GM19238 (cell line): ENCODE measurements at regions not wholly inside any gene's neighbourhood (a gene's known extent, or its start where the extent isn't known, plus 50 kb on each side); places are given as distances from the start of the nearest gene placed in this dataset.

Experiments
- DNase-seq: peaks from one replicate; pipeline ENCODE4 v3.0.0; 2011; ENCODE audit warnings: low spot score; ENCODE audit not compliant: insufficient read length

DNA sequence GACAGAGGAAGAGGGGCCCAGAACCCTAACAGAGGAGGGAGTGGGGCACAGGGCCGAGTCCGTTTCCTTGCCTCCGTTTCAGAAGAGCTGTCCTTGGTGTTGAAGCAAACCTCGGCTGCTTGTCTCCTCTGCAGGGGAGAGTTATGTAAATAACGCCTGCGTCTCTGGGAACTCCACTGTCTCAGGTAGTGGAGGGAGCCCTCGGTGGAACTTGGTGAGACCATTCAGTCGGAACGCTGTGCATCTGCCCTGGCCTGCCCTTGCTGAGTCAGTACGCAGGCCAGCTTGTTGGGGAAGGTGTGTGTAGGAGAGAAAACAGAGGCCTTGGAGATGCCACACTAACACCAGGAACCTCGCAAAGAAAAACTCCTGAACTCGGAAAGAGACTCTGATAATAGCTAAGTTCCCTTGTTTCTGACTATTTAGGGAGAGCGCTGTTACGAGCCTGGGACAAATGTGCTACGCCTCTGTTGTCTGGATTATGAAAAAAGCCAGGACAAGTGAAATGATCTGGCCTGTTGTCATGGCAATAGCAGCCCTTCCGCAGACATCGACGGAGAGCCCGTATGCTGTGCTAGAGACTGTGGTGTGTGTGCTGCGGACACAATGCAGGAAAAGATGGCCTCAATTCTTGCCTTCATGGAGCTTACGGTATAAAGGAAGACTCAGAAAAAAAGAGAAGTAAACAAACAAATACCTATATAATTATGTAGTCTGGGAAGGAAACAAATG, 94.6 kb upstream of the AKT3 start:
- no peak for DNase-seq

GRCh38 chr1:243943671-243944428, 93.8 kb upstream of the AKT3 start:
- DNase-seq: no peak

DNA sequence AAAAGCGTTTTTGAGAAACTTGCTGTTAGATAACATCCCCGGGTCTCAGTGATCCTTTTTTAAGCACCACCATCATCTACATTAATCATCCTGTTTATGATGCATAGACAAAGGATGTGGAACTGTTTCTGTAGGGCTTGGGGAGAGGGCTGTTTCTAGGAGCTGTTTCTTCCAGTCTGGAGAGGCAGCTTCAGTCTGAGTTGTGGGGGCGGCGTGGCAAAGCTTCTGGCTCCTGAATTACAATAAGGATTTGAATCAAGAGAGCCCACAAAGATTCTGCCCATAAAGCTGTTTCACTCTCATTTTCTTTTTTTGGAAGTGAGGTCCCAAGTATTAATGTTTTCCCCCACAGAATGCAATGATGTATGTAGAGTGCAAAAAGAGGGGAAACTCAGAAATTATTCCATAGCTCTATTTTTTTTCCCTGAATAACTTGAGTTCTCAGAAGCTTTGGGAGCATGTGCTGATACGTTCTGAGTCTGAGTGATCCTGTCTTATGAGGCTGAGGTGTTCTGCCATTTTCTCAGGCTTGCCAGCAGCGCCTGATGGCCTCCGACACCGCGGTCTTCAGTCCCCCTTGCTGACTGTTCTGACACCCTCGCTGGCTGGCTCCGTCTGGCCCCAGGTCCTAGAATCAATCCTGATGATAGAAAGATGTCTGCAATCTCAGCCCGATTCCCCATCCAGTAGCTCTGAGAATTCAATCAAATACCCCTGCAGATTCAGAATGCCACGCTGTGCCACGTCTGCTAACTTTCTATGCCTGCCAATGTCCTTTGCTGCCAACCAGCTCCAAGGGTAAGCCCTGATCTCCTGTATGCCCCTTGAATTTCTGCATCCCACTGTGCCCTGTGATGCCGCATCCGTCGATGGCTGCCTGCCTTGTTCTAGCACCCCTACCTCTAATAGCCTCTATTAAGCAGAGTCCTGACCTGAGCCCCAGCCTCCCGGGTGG, 92.4 kb upstream of the AKT3 start:
- no peak for DNase-seq

DNA sequence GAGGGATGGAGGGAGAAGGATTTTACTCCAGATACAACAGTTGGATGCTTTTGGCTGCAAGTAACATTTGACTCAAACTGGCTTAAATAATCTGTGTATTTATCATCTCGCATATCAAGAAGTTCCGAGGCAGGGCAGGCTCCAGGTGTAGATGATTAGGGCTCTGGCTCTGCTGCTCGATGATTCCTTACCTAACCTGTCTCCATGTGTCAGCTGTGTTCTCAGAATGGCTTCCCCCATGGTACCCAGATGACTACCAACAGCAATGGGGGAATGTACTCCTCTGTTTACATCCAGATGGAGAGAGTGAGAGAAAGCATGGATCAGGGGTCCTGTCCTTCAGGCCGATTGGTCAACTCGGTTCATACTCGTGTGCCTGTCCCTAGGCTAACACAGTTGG, 90.4 kb upstream of the AKT3 start:
- DNase-seq: no peak

- DNase-seq: no peak
These were observed 89.3 kb upstream of the AKT3 start for GRCh38 chr1:243939167-243939848.

- no peak for DNase-seq
These were observed 88.2 kb upstream of the AKT3 start for GRCh38 chr1:243938208-243938607.

DNA sequence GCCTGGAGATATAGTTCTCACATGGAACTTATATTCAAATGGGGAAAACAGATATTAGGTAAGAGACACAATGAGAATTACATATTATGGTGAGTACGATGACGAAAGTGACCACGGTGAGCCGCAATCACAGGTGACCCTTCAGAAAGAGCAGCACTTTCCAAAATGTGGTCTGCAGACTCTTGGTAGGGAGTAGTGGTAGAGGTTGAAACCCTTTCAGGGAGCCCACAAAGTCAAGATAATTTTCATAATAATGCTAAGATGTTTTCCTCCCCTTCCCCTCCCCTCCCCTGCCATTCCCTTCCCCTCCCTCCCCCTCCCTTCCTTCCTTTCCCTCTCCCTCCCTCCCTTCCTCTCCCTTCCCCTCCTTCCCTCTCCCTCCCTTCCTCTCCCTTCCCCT, 83.5 kb upstream of the AKT3 start:
- no peak for DNase-seq

DNA sequence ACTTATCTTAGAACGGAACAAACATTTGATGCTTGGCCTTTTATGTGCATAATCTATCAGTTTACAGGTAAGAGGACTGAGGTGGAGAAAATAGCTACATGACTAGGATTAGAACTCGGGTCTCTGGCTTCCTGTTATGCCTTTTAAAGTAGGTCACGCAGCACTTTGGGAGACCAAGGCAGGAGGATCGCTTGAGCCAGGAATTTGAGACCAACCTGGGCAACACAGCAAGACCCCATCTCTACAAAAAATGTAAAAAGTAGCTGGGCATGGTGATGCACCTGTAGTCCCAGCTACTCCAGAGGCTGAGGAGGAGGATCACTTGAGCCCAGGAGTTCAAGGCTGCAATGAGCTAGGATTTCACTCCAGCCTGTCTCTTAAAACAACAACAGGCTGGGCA, 81.9 kb upstream of the AKT3 start:
- DNase-seq: no peak

GRCh38 chr1:243930822-243931671, 81.0 kb upstream of the AKT3 start:
- DNase-seq: no peak

GRCh38 chr1:243927381-243927780, 77.3 kb upstream of the AKT3 start:
- no peak for DNase-seq

GRCh38 chr1:243926803-243927245, 76.8 kb upstream of the AKT3 start:
- DNase-seq: no peak

DNA sequence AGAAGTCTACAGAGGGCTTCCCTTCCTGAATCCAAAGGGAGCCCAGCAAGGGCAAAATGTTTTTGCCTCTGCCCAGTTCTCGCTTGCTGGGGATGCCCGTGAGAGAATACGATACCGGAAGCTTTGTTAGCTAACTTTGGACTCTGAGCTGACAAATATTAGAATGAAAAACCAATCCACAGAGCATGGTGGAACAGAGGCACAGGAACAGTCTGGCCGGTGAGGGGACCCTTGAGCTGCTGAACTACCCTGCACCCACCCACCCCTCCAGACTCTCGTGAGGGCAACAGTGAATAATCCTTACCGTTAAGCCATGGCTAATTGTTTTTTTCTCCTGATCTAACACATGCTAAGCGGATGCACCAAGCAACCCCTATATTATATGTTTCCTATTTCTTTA, 76.3 kb upstream of the AKT3 start:
- no peak for DNase-seq

DNA sequence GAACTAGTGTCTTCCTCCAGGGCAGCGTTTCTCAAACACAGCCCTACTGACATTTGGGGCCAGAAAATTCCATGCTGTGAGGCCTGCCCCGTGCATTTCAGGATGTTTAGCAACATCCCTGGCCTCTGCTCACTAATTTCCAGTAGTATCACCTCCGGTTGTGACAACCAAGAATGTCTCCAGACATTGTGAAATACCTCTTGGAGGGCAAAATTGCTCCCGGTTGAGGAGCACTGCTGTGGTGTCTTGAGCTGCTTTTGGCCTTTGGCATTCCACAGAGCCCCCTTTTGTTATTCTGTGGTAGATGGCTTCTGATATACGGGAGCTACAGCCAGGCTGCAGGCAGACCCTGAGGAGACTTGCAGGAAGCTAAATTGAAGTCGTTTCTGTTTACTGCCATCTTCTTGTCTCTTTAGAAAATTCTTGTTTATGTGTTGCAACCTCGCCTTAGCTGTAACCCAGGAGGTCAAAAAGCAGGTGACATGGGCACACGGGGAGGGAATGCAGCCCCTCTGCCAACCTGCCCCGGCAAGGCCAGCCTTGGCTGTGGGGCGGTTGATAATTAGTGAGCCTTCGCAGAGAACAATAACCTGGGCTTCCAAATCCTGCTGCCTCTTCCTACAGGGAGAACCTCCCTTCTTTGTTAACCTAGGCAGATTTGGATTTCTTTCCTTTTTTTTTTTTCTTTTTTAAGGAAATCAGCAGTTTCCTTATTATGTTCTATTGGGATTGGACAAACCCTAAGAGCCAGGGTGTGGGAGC, 74.7 kb upstream of the AKT3 start:
- no peak for DNase-seq

- DNase-seq: no peak
These were observed 74.1 kb upstream of the AKT3 start for GRCh38 chr1:243924188-243924587.

GRCh38 chr1:243923292-243924171, 73.5 kb upstream of the AKT3 start:
- no peak for DNase-seq

DNA sequence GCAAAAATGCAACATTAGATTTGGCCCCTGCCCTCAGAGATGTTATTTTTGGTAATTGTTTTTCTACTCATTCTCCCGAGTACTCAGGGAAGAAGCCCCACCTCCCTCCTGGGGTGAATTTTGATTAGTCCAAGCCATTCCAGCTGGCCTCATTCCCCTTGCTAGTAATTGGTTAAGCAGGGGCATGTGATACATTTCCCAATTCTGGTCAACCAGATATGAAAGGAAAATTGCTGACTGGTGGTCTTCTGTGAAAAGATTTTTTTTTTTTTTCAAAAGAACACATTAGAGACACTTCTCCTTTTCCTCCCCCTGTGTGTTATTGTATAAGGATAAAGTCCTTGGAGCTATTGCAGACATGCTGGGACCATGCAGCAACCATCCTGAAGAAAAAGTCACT, 71.1 kb upstream of the AKT3 start:
- no peak for DNase-seq

DNA sequence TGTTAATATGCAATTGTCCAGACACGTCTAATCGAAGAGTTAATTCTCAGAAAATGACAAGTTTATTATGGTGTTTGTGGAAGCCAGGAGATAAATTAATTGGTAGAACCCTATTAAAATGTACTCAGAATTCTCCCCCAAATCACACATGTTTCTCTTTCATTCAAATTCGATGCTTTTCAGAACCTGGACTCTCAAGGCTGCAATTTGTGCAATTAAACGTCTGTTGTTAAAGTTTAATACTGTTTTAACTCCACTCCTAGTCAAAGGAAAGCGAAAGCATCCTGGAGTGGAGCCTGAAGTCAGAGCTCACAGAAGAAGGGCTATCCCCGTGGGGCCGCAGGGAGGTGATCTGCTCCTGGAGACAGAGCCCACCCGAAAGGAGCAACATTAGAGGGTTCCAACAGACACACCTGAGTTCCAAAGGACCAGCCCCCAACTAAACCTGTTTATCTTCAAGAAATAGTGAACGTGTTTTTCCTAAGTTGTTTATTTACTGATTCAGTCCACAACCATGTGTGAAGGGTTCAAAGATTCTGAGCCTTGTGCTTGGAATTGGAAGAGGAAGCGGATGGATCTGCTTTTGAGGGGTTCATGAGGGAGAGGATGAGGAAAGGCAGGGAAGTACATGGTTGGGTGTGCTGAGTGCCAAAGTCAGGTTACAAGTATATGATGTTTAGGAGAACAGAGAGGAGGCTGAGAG, 68.0 kb upstream of the AKT3 start:
- DNase-seq: no peak
